CD14-positive monocyte (primary cell): ENCODE measurements at regions not wholly inside any gene's neighbourhood (a gene's known extent, or its start where the extent isn't known, plus 50 kb on each side); places are given as distances from the start of the nearest gene placed in this dataset.

ENCODE experiments used
- DNase-seq, 3 donors: peaks; one replicate each; pipeline ENCODE4 v3.0.0-alpha.2; 2011 to 2022
- H2AFZ ChIP-seq: 2 replicates; pipeline ENCODE4 v1.6.0; 2012; ENCODE audit warnings: mild to moderate bottlenecking, low read depth, low read length, inconsistent platforms; ENCODE audit not compliant: insufficient read depth, poor library complexity, severe bottlenecking
- H3K27ac ChIP-seq, 2 donors: 1 replicate in 1 of 2; 2 replicates in 1 of 2; pipeline ENCODE4 v1.5.1; 2012 to 2013; ENCODE audit warnings: low read length in 2 of 2, control low read depth in 1 of 2, inconsistent platforms in 1 of 2, low read depth in 1 of 2, mild to moderate bottlenecking in 1 of 2
- H3K27me3 ChIP-seq, 2 donors: one replicate each; pipeline versions ENCODE4 v1.6.0 to v1.6.1; 2011 to 2013; ENCODE audit warnings: low read length in 2 of 2; ENCODE audit not compliant: control insufficient read depth in 2 of 2, insufficient read depth in 2 of 2
- H3K36me3 ChIP-seq, 2 donors: replicated peaks in 1 of 2; 1 replicate in 1 of 2; 2 replicates in 1 of 2; pipeline versions ENCODE4 v1.5.1 to v1.6.1; 2012 to 2013; ENCODE audit warnings: low read length in 2 of 2, control low read depth in 1 of 2, inconsistent platforms in 1 of 2, mild to moderate bottlenecking in 1 of 2; ENCODE audit not compliant: insufficient read depth in 2 of 2, control insufficient read depth in 1 of 2
- H3K4me1 ChIP-seq, 2 donors: 1 replicate in 1 of 2; 2 replicates in 1 of 2; pipeline versions ENCODE4 v1.5.1 to v1.6.1; 2012 to 2013; ENCODE audit warnings: low read length in 2 of 2, control low read depth in 1 of 2, inconsistent platforms in 1 of 2, mild to moderate bottlenecking in 1 of 2, moderate library complexity in 1 of 2; ENCODE audit not compliant: insufficient read depth in 2 of 2, control insufficient read depth in 1 of 2
- H3K4me2 ChIP-seq: replicated peaks from 2 replicates; pipeline ENCODE3; 2012; ENCODE audit warnings: low read length, moderate library complexity, mild to moderate bottlenecking; ENCODE audit not compliant: poor library complexity, severe bottlenecking; ENCODE audit errors: extremely low read depth
- H3K4me3 ChIP-seq, 3 experiments: fragments of 200-600 bp in 1 of 3; sonication (generic) in 1 of 3; replicated peaks in 1 of 3; 1 replicate in 2 of 3; 2 replicates in 1 of 3; pipeline ENCODE4 v1.5.1; 2011 to 2013; ENCODE audit warnings: low read length in 3 of 3, mild to moderate bottlenecking in 3 of 3, control low read depth in 2 of 3, low read depth in 2 of 3, inconsistent platforms in 1 of 3, moderate library complexity in 1 of 3
- H3K79me2 ChIP-seq: 2 replicates; pipeline ENCODE4 v1.6.0; 2012; ENCODE audit warnings: mild to moderate bottlenecking, control low read depth, inconsistent platforms, low read length, moderate library complexity; ENCODE audit not compliant: insufficient read depth
- H3K9ac ChIP-seq: 2 replicates; pipeline ENCODE4 v1.6.0; 2017; ENCODE audit warnings: low read length, mild to moderate bottlenecking; ENCODE audit not compliant: insufficient read depth, poor library complexity, severe bottlenecking
- H3K9me3 ChIP-seq, 2 donors: replicated peaks in 1 of 2; 1 replicate in 1 of 2; 2 replicates in 1 of 2; pipeline versions ENCODE4 v1.5.1 to v1.6.1; 2012 to 2013; ENCODE audit warnings: low read length in 2 of 2, control low read depth in 1 of 2; ENCODE audit not compliant: control insufficient read depth in 1 of 2, insufficient read depth in 1 of 2
- H4K20me1 ChIP-seq: 2 replicates; pipeline ENCODE4 v1.6.0; 2012; ENCODE audit warnings: mild to moderate bottlenecking, low read length, control low read depth, moderate library complexity; ENCODE audit not compliant: insufficient read depth
- H3K27ac Mint-ChIP-seq, 7 donors: one replicate each; pipeline ENCODE4 v1.8.0; 2020; ENCODE audit warnings: mild to moderate bottlenecking in 7 of 7, mixed read lengths in 7 of 7, moderate library complexity in 6 of 7, inconsistent platforms in 2 of 7
- H3K27me3 Mint-ChIP-seq, 3 donors: one replicate each; pipeline ENCODE4 v1.8.0; 2021 to 2022; ENCODE audit warnings: low read depth in 3 of 3, mild to moderate bottlenecking in 3 of 3, mixed read lengths in 3 of 3, moderate library complexity in 3 of 3, inconsistent platforms in 1 of 3
- H3K36me3 Mint-ChIP-seq, 2 donors: one replicate each; pipeline ENCODE4 v1.8.0; 2020; ENCODE audit warnings: mixed read lengths in 2 of 2, inconsistent platforms in 1 of 2, mild to moderate bottlenecking in 1 of 2
- H3K4me1 Mint-ChIP-seq: one replicate; pipeline ENCODE4 v1.8.0; 2020; ENCODE audit warnings: mild to moderate bottlenecking, mixed read lengths
- H3K4me3 Mint-ChIP-seq, 2 donors: one replicate each; pipeline ENCODE4 v1.8.0; 2020; ENCODE audit warnings: mild to moderate bottlenecking in 2 of 2, mixed read lengths in 2 of 2, moderate library complexity in 1 of 2
- H3K9me3 Mint-ChIP-seq, 7 donors: one replicate each; pipeline ENCODE4 v1.8.0; 2020 to 2022; ENCODE audit warnings: mixed read lengths in 7 of 7, mild to moderate bottlenecking in 6 of 7, moderate library complexity in 6 of 7, inconsistent platforms in 2 of 7
- WGBS: methylation state at CpG from one replicate; pipeline ENCODE4 v1.1.5; 2013; ENCODE audit warnings: missing lambda C conversion rate; ENCODE audit not compliant: insufficient coverage; 5-methylcytosine and 5-hydroxymethylcytosine counted together
- intact Hi-C, 2 donors: fragments of 100-400 bp; cut with micrococcal nuclease; formaldehyde crosslinking; loops; one replicate each; pipeline versions ENCODE4 v1.15.0 to v1.15.1; 2023
- TF ChIP-seq, protein P1 (sequence below): fragments of 200-600 bp; IDR thresholded peaks from one replicate; pipeline ENCODE4 v1.8.0; 2022; ENCODE audit warnings: antibody characterized with exemption, mild to moderate bottlenecking

GRCh38 chr18:14963246-14963645 is 215.3 kb downstream of the ANKRD30B start:
- no peaks in the 10 kb centered on the region for H3K27me3 ChIP-seq
- DNase-seq = no peak
- Mint-ChIP-seq H3K36me3 (no peaks in the 10 kb centered on the region), H3K4me3 (no peak overlapping the region), H3K4me1 (no peaks in the 10 kb centered on the region), H3K9me3 (peaks cover 0 to 14% (median 3%) of the 10 kb centered on the region in 7 donors), H3K27ac (no peak overlapping the region), H3K27me3 (peaks cover 0 to 3% (median 2%) of the 10 kb centered on the region in 3 donors)
- H4K20me1 ChIP-seq = no peaks in the 10 kb centered on the region
- no peaks in the 10 kb centered on the region for H3K79me2 ChIP-seq
- no peak overlapping the region for H3K27ac ChIP-seq
- 85% methylated on average over 5 of the region's 6 CpGs for WGBS
- TF ChIP-seq, protein P1, sequence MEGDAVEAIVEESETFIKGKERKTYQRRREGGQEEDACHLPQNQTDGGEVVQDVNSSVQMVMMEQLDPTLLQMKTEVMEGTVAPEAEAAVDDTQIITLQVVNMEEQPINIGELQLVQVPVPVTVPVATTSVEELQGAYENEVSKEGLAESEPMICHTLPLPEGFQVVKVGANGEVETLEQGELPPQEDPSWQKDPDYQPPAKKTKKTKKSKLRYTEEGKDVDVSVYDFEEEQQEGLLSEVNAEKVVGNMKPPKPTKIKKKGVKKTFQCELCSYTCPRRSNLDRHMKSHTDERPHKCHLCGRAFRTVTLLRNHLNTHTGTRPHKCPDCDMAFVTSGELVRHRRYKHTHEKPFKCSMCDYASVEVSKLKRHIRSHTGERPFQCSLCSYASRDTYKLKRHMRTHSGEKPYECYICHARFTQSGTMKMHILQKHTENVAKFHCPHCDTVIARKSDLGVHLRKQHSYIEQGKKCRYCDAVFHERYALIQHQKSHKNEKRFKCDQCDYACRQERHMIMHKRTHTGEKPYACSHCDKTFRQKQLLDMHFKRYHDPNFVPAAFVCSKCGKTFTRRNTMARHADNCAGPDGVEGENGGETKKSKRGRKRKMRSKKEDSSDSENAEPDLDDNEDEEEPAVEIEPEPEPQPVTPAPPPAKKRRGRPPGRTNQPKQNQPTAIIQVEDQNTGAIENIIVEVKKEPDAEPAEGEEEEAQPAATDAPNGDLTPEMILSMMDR = no peak
- H3K9me3 ChIP-seq = peaks cover 0 to 18% of the 10 kb centered on the region in 2 donors
- no peaks in the 10 kb centered on the region for H3K4me1 ChIP-seq
- no peaks in the 10 kb centered on the region for H3K36me3 ChIP-seq
- intact Hi-C loops = no loop called here
- no peak overlapping the region for H2AFZ ChIP-seq
- H3K4me3 ChIP-seq = no peak overlapping the region
- H3K9ac ChIP-seq = no peak overlapping the region
- no peak overlapping the region for H3K4me2 ChIP-seq

GRCh38 chr18:14964002-14964401 is 216.0 kb downstream of the ANKRD30B start:
- Mint-ChIP-seq H3K4me3 (no peak overlapping the region), H3K36me3 (no peaks in the 10 kb centered on the region), H3K4me1 (no peaks in the 10 kb centered on the region), H3K9me3 (peaks cover under 1 to 14% (median 3%) of the 10 kb centered on the region in 7 donors), H3K27ac (no peak overlapping the region), H3K27me3 (peaks cover 0 to 3% (median 2%) of the 10 kb centered on the region in 3 donors)
- Histone ChIP-seq H3K4me2 (no peak overlapping the region), H3K4me1 (no peaks in the 10 kb centered on the region), H3K9ac (no peak overlapping the region), H3K36me3 (no peaks in the 10 kb centered on the region), H3K27ac (no peak overlapping the region), H2AFZ (no peak overlapping the region), H3K9me3 (peaks cover 0 to 18% of the 10 kb centered on the region in 2 donors), H4K20me1 (no peaks in the 10 kb centered on the region), H3K27me3 (no peaks in the 10 kb centered on the region), H3K79me2 (no peaks in the 10 kb centered on the region), H3K4me3 (no peak overlapping the region)
- WGBS = 90% methylated on average over 4 of the region's 6 CpGs
- no peak for DNase-seq
- TF ChIP-seq, protein P1 = no peak
- intact Hi-C loops = no loop called here
